SK-N-SH treated with all-trans-retinoic acid at 6 μM for 48 hours (cell line): ENCODE measurements at regions not wholly inside any gene's neighbourhood (a gene's known extent, or its start where the extent isn't known, plus 50 kb on each side); places are given as distances from the start of the nearest gene placed in this dataset.

Experiments
- ATAC-seq: fragments of 200-7000 bp; cut with Tn5 transposase; 3 replicates; pipeline ENCODE4 v1.9.1; 2020; ENCODE audit warnings: mild to moderate bottlenecking, moderate library complexity
- ARNTL ChIP-seq: fragments of 450-650 bp; formaldehyde crosslinking; IDR thresholded peaks from 2 replicates; pipeline ENCODE4 v1.5.0; 2020; ENCODE audit warnings: low read depth, mild to moderate bottlenecking, moderate library complexity, borderline replicate concordance
- BACH2 ChIP-seq: fragments of 250-450 bp; sonication (Bioruptor Pico); IDR thresholded peaks from 2 replicates; pipeline ENCODE4 v1.9.0; 2021; ENCODE audit warnings: mild to moderate bottlenecking, borderline replicate concordance
- CSDC2 ChIP-seq: fragments of 250-450 bp; sonication (Bioruptor Pico); IDR thresholded peaks from 2 replicates; pipeline ENCODE4 v1.5.0; 2020; ENCODE audit warnings: mild to moderate bottlenecking, moderate library complexity
- ESRRG ChIP-seq: fragments of 250-450 bp; sonication (Bioruptor Pico); IDR thresholded peaks from 2 replicates; pipeline ENCODE4 v1.6.1; 2021; ENCODE audit warnings: mild to moderate bottlenecking
- GLIS3 ChIP-seq: fragments of 250-450 bp; sonication (Bioruptor Pico); IDR thresholded peaks from 2 replicates; pipeline ENCODE4 v1.5.0; 2020; ENCODE audit warnings: mild to moderate bottlenecking, moderate library complexity
- ISL1 ChIP-seq: fragments of 250-450 bp; sonication (Bioruptor Pico); IDR thresholded peaks from 2 replicates; pipeline ENCODE4 v2.1.2; 2022; ENCODE audit warnings: mild to moderate bottlenecking, moderate library complexity
- PPARA ChIP-seq: fragments of 250-450 bp; sonication (Bioruptor Pico); IDR thresholded peaks from 2 replicates; pipeline ENCODE4 v1.5.0; 2020; ENCODE audit warnings: mild to moderate bottlenecking, borderline replicate concordance
- TCF4 ChIP-seq: fragments of 250-450 bp; sonication (Bioruptor Pico); IDR thresholded peaks from 2 replicates; pipeline ENCODE4 v1.8.0; 2021; ENCODE audit warnings: mild to moderate bottlenecking, moderate library complexity, borderline replicate concordance
- ZFP3 ChIP-seq: fragments of 250-450 bp; sonication (Bioruptor Pico); IDR thresholded peaks from 2 replicates; pipeline ENCODE4 v1.5.0; 2020; ENCODE audit warnings: mild to moderate bottlenecking, moderate library complexity
- ZNF70 ChIP-seq: fragments of 450-650 bp; formaldehyde crosslinking; IDR thresholded peaks from 2 replicates; pipeline ENCODE4 v1.5.0; 2020; ENCODE audit warnings: mild to moderate bottlenecking, moderate library complexity
- ZNF8 ChIP-seq: fragments of 450-650 bp; formaldehyde crosslinking; IDR thresholded peaks from 2 replicates; pipeline ENCODE4 v1.5.0; 2020; ENCODE audit warnings: mild to moderate bottlenecking, moderate library complexity
- TF ChIP-seq, protein P1 (sequence below): fragments of 250-450 bp; sonication (Bioruptor Pico); IDR thresholded peaks from 2 replicates; pipeline ENCODE4 v1.5.0; 2020; ENCODE audit warnings: mild to moderate bottlenecking, moderate library complexity
- TF ChIP-seq, protein P2 (sequence below): fragments of 250-450 bp; sonication (Bioruptor Pico); IDR thresholded peaks from 2 replicates; pipeline ENCODE4 v1.8.0; 2021; ENCODE audit warnings: low read depth, mild to moderate bottlenecking, moderate library complexity, borderline replicate concordance
- TF ChIP-seq, protein P3 (sequence below): fragments of 250-450 bp; sonication (Bioruptor Pico); IDR thresholded peaks from 2 replicates; pipeline ENCODE4 v1.5.1; 2020; ENCODE audit warnings: low read depth, mild to moderate bottlenecking, moderate library complexity

DNA sequence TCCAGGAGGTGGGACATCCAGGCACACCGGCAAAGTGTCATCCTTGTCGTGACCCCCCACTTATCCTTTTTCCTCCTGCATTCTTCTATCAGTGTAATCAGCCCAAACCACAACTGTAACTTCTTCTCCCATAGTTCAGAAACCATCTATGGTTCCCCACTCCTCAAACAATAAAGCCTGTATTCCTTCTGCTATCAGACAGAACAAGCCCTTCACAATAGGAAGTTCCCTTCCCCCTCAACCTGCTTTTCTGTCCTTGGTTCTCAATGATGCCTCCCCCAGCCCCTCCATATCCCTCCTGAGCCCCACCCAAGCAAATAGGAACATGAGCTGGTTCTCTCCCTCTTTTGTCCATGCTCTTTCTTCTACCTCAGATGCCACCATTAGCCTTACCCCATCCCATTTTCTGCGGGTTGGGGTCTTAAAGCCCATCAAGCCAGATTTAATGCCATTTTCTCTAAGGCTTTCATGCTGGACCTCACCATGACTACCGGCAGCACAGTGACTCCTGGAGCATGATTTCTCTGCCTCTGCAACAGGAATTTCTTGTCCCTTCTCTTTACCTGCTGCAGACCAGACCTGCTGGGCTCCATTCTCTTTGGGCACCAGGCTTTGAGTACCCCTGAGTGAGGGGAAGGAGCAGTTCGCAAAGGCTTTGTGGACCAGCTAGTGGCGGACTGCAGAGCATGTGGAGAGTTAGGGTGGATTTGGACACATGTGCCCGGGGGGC lies 92.8 kb upstream of the PAX2 start:
- TF ChIP-seq BACH2 (no peak), CSDC2 (CRISPR knock-in tag) (no peak), ZNF70 (CRISPR knock-in tag) (no peak), TCF4 (CRISPR knock-in tag) (no peak), GLIS3 (CRISPR knock-in tag) (no peak), ZNF8 (CRISPR knock-in tag) (no peak), ESRRG (CRISPR knock-in tag) (no peak), PPARA (CRISPR knock-in tag) (no peak), ARNTL (CRISPR knock-in tag) (no peak)
- TF ChIP-seq, protein P1, sequence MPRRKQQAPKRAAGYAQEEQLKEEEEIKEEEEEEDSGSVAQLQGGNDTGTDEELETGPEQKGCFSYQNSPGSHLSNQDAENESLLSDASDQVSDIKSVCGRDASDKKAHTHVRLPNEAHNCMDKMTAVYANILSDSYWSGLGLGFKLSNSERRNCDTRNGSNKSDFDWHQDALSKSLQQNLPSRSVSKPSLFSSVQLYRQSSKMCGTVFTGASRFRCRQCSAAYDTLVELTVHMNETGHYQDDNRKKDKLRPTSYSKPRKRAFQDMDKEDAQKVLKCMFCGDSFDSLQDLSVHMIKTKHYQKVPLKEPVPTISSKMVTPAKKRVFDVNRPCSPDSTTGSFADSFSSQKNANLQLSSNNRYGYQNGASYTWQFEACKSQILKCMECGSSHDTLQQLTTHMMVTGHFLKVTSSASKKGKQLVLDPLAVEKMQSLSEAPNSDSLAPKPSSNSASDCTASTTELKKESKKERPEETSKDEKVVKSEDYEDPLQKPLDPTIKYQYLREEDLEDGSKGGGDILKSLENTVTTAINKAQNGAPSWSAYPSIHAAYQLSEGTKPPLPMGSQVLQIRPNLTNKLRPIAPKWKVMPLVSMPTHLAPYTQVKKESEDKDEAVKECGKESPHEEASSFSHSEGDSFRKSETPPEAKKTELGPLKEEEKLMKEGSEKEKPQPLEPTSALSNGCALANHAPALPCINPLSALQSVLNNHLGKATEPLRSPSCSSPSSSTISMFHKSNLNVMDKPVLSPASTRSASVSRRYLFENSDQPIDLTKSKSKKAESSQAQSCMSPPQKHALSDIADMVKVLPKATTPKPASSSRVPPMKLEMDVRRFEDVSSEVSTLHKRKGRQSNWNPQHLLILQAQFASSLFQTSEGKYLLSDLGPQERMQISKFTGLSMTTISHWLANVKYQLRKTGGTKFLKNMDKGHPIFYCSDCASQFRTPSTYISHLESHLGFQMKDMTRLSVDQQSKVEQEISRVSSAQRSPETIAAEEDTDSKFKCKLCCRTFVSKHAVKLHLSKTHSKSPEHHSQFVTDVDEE (CRISPR knock-in tag): no peak
- TF ChIP-seq, protein P2, sequence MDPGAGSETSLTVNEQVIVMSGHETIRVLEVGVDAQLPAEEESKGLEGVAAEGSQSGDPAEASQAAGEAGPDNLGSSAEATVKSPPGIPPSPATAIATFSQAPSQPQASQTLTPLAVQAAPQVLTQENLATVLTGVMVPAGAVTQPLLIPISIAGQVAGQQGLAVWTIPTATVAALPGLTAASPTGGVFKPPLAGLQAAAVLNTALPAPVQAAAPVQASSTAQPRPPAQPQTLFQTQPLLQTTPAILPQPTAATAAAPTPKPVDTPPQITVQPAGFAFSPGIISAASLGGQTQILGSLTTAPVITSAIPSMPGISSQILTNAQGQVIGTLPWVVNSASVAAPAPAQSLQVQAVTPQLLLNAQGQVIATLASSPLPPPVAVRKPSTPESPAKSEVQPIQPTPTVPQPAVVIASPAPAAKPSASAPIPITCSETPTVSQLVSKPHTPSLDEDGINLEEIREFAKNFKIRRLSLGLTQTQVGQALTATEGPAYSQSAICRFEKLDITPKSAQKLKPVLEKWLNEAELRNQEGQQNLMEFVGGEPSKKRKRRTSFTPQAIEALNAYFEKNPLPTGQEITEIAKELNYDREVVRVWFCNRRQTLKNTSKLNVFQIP (CRISPR knock-in tag): no peak
- ATAC-seq: no peak

DNA sequence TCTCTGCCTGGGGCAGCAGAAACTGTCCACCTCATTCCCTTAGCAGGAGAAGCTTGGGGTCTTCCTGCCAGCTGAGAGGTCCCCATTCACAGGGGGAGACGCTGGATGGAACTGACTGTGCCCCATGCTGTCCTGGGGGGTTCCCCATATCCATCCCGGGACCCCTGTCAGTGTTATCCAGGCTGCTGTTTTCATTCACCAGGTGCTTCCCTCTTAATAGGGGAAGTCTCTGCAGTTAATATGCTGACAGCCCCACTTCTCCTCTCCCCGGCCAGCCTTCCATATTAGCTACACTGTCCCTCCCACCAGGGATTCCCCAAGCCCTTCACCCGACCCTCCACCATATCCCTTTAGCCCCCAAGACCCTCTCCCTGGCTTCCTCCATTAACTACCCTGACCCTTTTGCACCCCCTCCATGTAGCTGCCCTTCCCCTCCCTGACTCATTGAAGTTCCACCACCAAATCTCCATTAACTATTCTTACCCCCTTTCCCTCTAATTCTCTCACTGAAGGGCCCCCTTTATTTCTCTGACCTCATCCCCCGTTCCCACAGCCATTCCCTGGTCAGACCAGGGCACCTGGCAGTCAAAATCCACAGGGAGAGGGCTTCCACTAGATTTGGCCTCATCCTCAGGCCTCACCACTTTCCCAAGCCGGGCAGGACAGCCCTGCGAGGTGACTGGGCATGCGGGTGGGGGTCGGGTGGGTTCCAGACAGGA lies 92.0 kb upstream of the PAX2 start:
- no peak for ATAC-seq
- TF ChIP-seq, protein P1 (CRISPR knock-in tag): no peak
- TF ChIP-seq BACH2 (no peak), ISL1 (CRISPR knock-in tag) (no peak), CSDC2 (CRISPR knock-in tag) (no peak), GLIS3 (CRISPR knock-in tag) (no peak), ZFP3 (no peak)
- TF ChIP-seq, protein P3, sequence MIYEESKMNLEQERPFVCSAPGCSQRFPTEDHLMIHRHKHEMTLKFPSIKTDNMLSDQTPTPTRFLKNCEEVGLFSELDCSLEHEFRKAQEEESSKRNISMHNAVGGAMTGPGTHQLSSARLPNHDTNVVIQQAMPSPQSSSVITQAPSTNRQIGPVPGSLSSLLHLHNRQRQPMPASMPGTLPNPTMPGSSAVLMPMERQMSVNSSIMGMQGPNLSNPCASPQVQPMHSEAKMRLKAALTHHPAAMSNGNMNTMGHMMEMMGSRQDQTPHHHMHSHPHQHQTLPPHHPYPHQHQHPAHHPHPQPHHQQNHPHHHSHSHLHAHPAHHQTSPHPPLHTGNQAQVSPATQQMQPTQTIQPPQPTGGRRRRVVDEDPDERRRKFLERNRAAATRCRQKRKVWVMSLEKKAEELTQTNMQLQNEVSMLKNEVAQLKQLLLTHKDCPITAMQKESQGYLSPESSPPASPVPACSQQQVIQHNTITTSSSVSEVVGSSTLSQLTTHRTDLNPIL: no peak
- TF ChIP-seq, protein P2 (CRISPR knock-in tag): no peak

DNA sequence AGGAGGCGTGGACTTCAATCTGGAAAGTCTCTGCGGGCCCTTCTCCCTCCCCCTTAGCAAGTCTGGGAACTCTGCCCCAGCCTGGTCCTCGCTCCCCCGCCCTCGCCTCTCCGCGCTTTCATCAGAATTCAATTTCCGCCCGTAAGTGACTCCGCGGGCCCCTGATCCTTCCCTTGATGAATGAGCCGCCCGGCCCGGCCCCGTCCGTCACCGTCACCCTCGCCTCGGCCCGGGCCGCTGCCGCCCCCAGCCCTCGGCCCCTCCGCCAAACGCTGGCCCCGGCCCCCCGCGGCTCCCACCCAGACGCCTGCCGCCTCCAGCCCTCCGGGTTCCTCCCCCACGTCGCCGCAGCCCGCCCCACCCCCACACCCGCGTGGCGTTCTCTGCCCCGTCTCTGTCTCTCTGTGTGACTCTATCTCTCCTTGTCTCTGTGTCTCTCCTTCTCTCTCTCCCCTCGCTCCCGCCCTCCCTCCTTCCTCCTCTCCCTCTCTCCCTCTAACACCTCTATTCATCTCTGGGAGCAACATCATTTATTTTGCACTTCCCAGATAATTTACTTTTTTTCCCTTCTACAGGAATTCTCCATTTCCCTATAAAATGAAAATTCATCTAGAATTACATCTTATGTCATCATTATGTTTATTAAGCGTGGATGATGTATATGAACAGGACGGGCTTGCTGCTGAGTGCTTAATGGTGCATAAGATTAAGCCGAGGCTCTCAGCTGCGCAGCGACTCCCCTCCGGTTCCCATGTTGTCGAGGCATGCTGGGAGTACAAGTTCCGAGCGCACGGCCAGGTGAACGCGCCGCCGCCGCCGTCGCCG lies 91.2 kb upstream of the PAX2 start:
- no peak for TF ChIP-seq ZNF8 (CRISPR knock-in tag)
- ATAC-seq: peak; percentile 41; the same call in 2 of the 3 replicates
